Activated CD8-positive, alpha-beta memory T cell treated with anti-CD3 and anti-CD28 coated beads for 1 hour (primary cell): ENCODE measurements at regions not wholly inside any gene's neighbourhood (a gene's known extent, or its start where the extent isn't known, plus 50 kb on each side); places are given as distances from the start of the nearest gene placed in this dataset.
"Not testable (repeated sequence)": the region's sequence is repeated elsewhere in the genome, so short reads cannot be mapped to it uniquely, and the experiment has no call there.

Source experiments
- DNase-seq, 2 donors: peaks; one replicate each; pipeline ENCODE4 v3.0.0-alpha.2; 2020; ENCODE audit warnings: low read depth in 1 of 2; ENCODE audit errors: extremely low read depth in 1 of 2

GRCh38 chr5:18503797-18504328 lies 869.6 kb downstream of the TAF11L14 start:
- DNase-seq, result no peak

GRCh38 chr5:18507114-18507513 lies 872.9 kb downstream of the TAF11L14 start:
- DNase-seq, result no peak

GRCh38 chr5:18517641-18518380 lies 883.6 kb downstream of the TAF11L14 start:
- DNase-seq, result no peak

- DNase-seq, result no peak
Measured at GRCh38 chr5:18523380-18523779, 889.1 kb downstream of the TAF11L14 start.

- no peak for DNase-seq
Measured at GRCh38 chr5:18526792-18527405, 892.6 kb downstream of the TAF11L14 start.

GRCh38 chr5:18533137-18533536 lies 898.9 kb downstream of the TAF11L14 start:
- no peak for DNase-seq

GRCh38 chr5:18534119-18534518 lies 899.9 kb downstream of the TAF11L14 start:
- DNase-seq, result no peak

- not testable (repeated sequence) for DNase-seq
Measured at GRCh38 chr5:18535753-18536152, 901.5 kb downstream of the TAF11L14 start.

GRCh38 chr5:18544421-18544820 lies 910.2 kb downstream of the TAF11L14 start:
- DNase-seq, result no peak

- no peak for DNase-seq
Measured at GRCh38 chr5:18546591-18546990, 912.3 kb downstream of the TAF11L14 start.

GRCh38 chr5:18551716-18552115 lies 917.5 kb downstream of the TAF11L14 start:
- DNase-seq, result no peak

- DNase-seq, result no peak
Measured at GRCh38 chr5:18553269-18553668, 919.0 kb downstream of the TAF11L14 start.

GRCh38 chr5:18560602-18561001 lies 926.3 kb downstream of the TAF11L14 start:
- no peak for DNase-seq

- no peak for DNase-seq
Measured at GRCh38 chr5:18563853-18564252, 929.6 kb downstream of the TAF11L14 start.

- DNase-seq, result no peak
Measured at GRCh38 chr5:18566671-18567070, 932.4 kb downstream of the TAF11L14 start.

- no peak for DNase-seq
Measured at GRCh38 chr5:18576586-18576985, 942.3 kb downstream of the TAF11L14 start.

GRCh38 chr5:18601185-18601584 lies 966.9 kb downstream of the TAF11L14 start:
- DNase-seq, result no peak

GRCh38 chr5:18602402-18602801 lies 968.1 kb downstream of the TAF11L14 start:
- DNase-seq, result no peak

- DNase-seq, result no peak
Measured at GRCh38 chr5:18605186-18605585, 970.9 kb downstream of the TAF11L14 start.

- no peak for DNase-seq
Measured at GRCh38 chr5:18607570-18607969, 973.3 kb downstream of the TAF11L14 start.

- not testable (repeated sequence) for DNase-seq
Measured at GRCh38 chr5:18617191-18617590, 982.9 kb downstream of the TAF11L14 start.

- DNase-seq, result no peak
Measured at GRCh38 chr5:18630458-18631045, 996.3 kb downstream of the TAF11L14 start.
